ENCODE measurements at regions not wholly inside any gene's neighbourhood (a gene's known extent, or its start where the extent isn't known, plus 50 kb on each side); places are given as distances from the start of the nearest gene placed in this dataset.

DNA sequence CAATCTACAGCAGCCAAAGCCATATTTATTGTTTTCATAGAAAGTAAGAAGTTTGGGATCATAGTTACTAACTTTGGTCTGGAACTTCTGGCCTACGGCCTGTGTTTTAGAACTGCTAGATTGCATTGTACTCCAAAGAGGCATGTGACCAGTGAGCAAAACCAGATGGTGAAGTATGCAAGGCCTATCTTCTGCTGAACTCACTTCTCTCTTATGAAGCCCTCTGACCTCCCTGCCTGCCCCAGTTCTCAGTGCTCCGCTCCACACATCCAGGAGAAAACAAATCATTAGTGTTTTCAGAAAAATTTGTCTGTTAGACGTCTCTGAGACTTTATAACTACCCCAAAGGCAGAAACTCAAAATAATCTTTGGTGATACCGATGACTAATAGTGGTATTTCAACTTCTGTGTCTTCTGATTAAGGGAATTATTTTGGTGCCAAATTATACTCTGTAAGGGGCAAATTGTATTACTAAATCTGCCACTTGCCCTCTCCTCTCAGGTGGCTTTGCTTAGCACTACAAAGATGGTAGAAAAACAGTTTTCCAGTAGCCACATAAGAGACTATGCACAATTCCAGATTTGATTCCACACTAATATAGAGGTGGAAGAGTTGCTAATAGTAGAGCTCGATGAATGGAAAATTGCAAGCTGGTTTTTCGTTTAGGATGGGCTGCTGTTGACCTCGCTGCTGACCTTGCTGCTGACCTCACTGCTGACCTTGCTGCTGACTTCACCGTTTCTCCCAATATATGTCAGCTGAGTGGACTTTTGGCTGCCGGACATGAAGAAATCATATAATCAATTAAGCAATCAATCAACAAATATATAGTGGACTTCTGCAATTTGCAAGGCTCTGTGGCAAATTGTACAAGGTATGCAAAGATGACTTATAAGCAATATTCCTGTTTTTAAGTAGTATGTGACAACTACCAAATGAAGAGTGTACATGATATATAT is 147.5 kb downstream of the KITLG start:
- intact Hi-C loops (cut with micrococcal nuclease): no loop called here
- H3K27me3 Mint-ChIP-seq (ENCODE audit: insufficient read depth, unreplicated experiment): no peaks in the 10 kb centered on the region
- POLR2A ChIA-PET: interaction anchor here (0.7 kb wide), 1 partner anchor 502 kb away, joined by 3 read pairs; no protein-coding TSS in a partner anchor
- peaks cover 5% of the 10 kb centered on the region for H3K4me1 Mint-ChIP-seq (ENCODE audit: insufficient read depth, unreplicated experiment)
- TF ChIP-seq CTCF (IDR thresholded peaks at IDR 0.05; ENCODE audit: unreplicated experiment): no peak
- CTCF ChIA-PET: interaction anchor here (0.7 to 1.5 kb wide), 4 partner anchors 17 to 278 kb away, joined by 3 to 5 read pairs (median 3); no protein-coding TSS in a partner anchor
- H3K27ac Mint-ChIP-seq (ENCODE audit: low read depth, unreplicated experiment): no peak overlapping the region
- H3K36me3 Mint-ChIP-seq (ENCODE audit: insufficient read depth, unreplicated experiment): no peaks in the 10 kb centered on the region
- no TSS peak for BruUV-seq (replicated peaks)
- DNase-seq (ENCODE audit: unreplicated experiment): no peak
- no peak overlapping the region for H3K4me3 Mint-ChIP-seq (ENCODE audit: unreplicated experiment)
- H3K9me3 Mint-ChIP-seq (ENCODE audit: unreplicated experiment): peaks cover under 1% of the 10 kb centered on the region

- Mint-ChIP-seq H3K4me1 (ENCODE audit: insufficient read depth, unreplicated experiment) (peaks cover 5% of the 10 kb centered on the region), H3K9me3 (ENCODE audit: unreplicated experiment) (peaks cover 4% of the 10 kb centered on the region), H3K4me3 (ENCODE audit: unreplicated experiment) (no peak overlapping the region), H3K27ac (ENCODE audit: low read depth, unreplicated experiment) (no peak overlapping the region), H3K27me3 (ENCODE audit: insufficient read depth, unreplicated experiment) (no peaks in the 10 kb centered on the region), H3K36me3 (ENCODE audit: insufficient read depth, unreplicated experiment) (no peaks in the 10 kb centered on the region)
- no peak for DNase-seq (ENCODE audit: unreplicated experiment)
- TF ChIP-seq CTCF (IDR thresholded peaks at IDR 0.05; ENCODE audit: unreplicated experiment): no peak
- no TSS peak for BruUV-seq (replicated peaks)
- CTCF ChIA-PET: interaction anchor here (0.6 to 1.5 kb wide), 3 partner anchors 15 to 280 kb away, joined by 3 to 5 read pairs (median 3); no protein-coding TSS in a partner anchor
- intact Hi-C loops (cut with micrococcal nuclease): no loop called here
- POLR2A ChIA-PET: interaction anchor here (0.5 to 0.7 kb wide), 2 partner anchors 15 to 501 kb away, joined by 3 read pairs; no protein-coding TSS in a partner anchor
Observed at GRCh38 chr12:88433997-88434703, 146.1 kb downstream of the KITLG start.

DNA sequence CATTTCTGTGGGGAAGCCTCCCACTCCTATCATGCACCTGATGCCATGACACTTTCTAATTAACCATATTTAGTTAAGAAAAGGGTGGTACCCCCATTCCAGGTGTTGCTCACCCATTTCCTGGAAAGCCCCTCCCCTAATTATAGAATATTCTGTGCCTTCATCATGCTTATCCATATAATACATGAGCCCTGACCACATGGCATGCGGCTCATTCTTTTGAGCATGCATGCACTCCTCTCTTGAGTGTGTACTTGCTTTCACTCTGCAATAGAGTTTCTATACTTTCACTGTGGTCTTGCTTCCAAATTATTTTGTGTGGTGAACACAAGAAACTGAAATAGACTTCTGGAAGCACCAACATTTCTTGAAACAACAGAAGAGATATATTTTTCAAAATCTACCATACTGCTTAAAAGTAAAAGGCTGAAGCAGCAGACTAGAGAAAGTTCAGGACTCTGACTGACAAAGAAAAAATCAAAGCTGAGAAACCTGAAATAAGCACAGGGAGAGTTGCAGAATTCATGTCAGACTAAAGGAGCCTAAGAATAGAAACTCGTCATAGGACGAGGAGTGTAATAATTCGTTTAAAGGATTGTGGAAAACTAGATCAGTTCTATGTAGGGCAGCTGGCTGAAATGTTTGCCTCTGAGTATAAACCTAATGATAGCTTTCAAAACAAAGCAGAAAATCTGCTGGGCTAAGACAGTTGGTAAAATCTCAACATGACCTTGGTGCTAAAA is 144.8 kb downstream of the KITLG start:
- intact Hi-C loops (cut with micrococcal nuclease): no loop called here
- Mint-ChIP-seq H3K27me3 (ENCODE audit: insufficient read depth, unreplicated experiment) (no peaks in the 10 kb centered on the region), H3K4me1 (ENCODE audit: insufficient read depth, unreplicated experiment) (peaks cover 5% of the 10 kb centered on the region), H3K36me3 (ENCODE audit: insufficient read depth, unreplicated experiment) (no peaks in the 10 kb centered on the region), H3K4me3 (ENCODE audit: unreplicated experiment) (no peak overlapping the region), H3K9me3 (ENCODE audit: unreplicated experiment) (peaks cover 4% of the 10 kb centered on the region), H3K27ac (ENCODE audit: low read depth, unreplicated experiment) (no peak overlapping the region)
- ChIA-PET POLR2A (no interaction called here), CTCF (no interaction called here)
- no peak for DNase-seq (ENCODE audit: unreplicated experiment)
- no TSS peak for BruUV-seq (replicated peaks)
- no peak for TF ChIP-seq CTCF (IDR thresholded peaks at IDR 0.05; ENCODE audit: unreplicated experiment)
